Transverse colon (tissue), 4 donors: ENCODE measurements at regions not wholly inside any gene's neighbourhood (a gene's known extent, or its start where the extent isn't known, plus 50 kb on each side); places are given as distances from the start of the nearest gene placed in this dataset.

Experiments used
- DNase-seq: peaks from one replicate; pipeline ENCODE4 v3.0.0-alpha.2; 2019
- H3K27ac ChIP-seq, 4 donors: fragments of 200-600 bp; sonication (generic); 2 replicates each; pipeline ENCODE4 v1.5.1; 2016 to 2018; ENCODE audit warnings: inconsistent platforms in 4 of 4
- H3K27me3 ChIP-seq: fragments of 200-600 bp; sonication (generic); 2 replicates; pipeline ENCODE4 v1.5.1; 2017; ENCODE audit warnings: inconsistent platforms
- H3K36me3 ChIP-seq, 4 donors: fragments of 200-600 bp; sonication (generic); 2 replicates each; pipeline ENCODE4 v1.5.1; 2017 to 2019; ENCODE audit warnings: inconsistent platforms in 4 of 4
- H3K4me1 ChIP-seq, 4 donors: fragments of 200-600 bp; sonication (generic); 2 replicates each; pipeline ENCODE4 v1.5.1; 2017 to 2020; ENCODE audit warnings: inconsistent platforms in 4 of 4
- H3K4me3 ChIP-seq, 4 donors: fragments of 200-600 bp; sonication (generic); 1 replicate in 1 of 4; 2 replicates in 3 of 4; pipeline versions ENCODE4 v1.5.1 to v1.6.1; 2017 to 2019; ENCODE audit warnings: inconsistent platforms in 4 of 4
- H3K9me3 ChIP-seq, 2 donors: fragments of 200-600 bp; sonication (generic); 2 replicates each; pipeline ENCODE4 v1.5.1; 2017 to 2019; ENCODE audit warnings: inconsistent platforms in 2 of 2
- EP300 ChIP-seq: sonication (generic); formaldehyde crosslinking; IDR thresholded peaks from one replicate; pipeline ENCODE4 v1.6.1; 2017; ENCODE audit warnings: antibody characterized with exemption, low read depth
- POLR2A ChIP-seq: fragments of 450-650 bp; IDR thresholded peaks from one replicate; pipeline ENCODE4 v1.6.1; 2016; ENCODE audit warnings: antibody characterized with exemption, mild to moderate bottlenecking, moderate library complexity
- POLR2AphosphoS5 ChIP-seq, 3 donors: sonication (generic); formaldehyde crosslinking; IDR thresholded peaks; one replicate each; pipeline ENCODE4 v1.6.1; 2016; ENCODE audit warnings: antibody characterized with exemption in 3 of 3
- WGBS, 2 donors: methylation state at CpG; one replicate each; pipeline ENCODE4 v1.1.5; 2018; ENCODE audit warnings: low coverage in 1 of 2; 5-methylcytosine and 5-hydroxymethylcytosine counted together
- in situ Hi-C, 4 donors: fragments of 200-750 bp; cut with MboI; loops; one replicate each; pipeline versions ENCODE4 v1.15.0 to v1.15.1; 2017; ENCODE audit warnings: low sequenced_read_pairs in 3 of 4, low pct_ligation_motif_present in 1 of 4, low pct_unique_long_range_greater_than_20kb in 1 of 4
- intact Hi-C: fragments of 100-400 bp; cut with DNase I; formaldehyde crosslinking; loops from one replicate; pipeline ENCODE4 v1.15.1; 2023; ENCODE audit warnings: low total_unique reads
- TF ChIP-seq, protein P1 (sequence below), 5 experiments: fragments of 200-600 bp in 3 of 5; fragments of 450-650 bp in 2 of 5; sonication (generic) in 3 of 5; IDR thresholded peaks; 1 replicate in 2 of 5; 2 replicates in 3 of 5; pipeline ENCODE4 v1.5.1; 2016 to 2017; ENCODE audit warnings: antibody characterized with exemption in 5 of 5, inconsistent platforms in 3 of 5, mild to moderate bottlenecking in 2 of 5, moderate library complexity in 1 of 5

DNA sequence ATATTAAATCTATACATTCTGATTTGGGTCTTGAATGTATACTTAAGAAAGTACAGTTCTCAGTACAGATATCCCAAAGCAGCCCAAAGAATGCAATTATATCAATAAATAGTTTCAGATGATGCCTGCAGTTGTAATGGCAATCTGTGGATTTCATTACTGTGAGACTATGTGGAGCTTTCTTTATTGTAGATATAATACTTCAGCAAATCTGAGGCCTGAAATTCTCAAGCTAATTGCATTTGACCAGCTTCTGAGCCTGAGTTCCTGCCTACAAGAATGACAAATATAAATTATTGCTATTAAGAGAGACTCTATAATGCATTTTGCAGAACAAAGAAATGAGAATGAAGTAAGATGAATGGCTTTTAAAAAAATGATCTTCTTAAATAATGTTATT lies 320.3 kb downstream of the DKK2 start:
- no peaks in the 10 kb centered on the region for H3K4me1 ChIP-seq
- H3K36me3 ChIP-seq = no peaks in the 10 kb centered on the region
- H3K27ac ChIP-seq = no peak overlapping the region
- H3K9me3 ChIP-seq = no peaks in the 10 kb centered on the region
- in situ Hi-C loops = no loop called here
- intact Hi-C loops = no loop called here
- no peak overlapping the region for H3K4me3 ChIP-seq
- no peak for TF ChIP-seq POLR2A
- TF ChIP-seq, protein P1, sequence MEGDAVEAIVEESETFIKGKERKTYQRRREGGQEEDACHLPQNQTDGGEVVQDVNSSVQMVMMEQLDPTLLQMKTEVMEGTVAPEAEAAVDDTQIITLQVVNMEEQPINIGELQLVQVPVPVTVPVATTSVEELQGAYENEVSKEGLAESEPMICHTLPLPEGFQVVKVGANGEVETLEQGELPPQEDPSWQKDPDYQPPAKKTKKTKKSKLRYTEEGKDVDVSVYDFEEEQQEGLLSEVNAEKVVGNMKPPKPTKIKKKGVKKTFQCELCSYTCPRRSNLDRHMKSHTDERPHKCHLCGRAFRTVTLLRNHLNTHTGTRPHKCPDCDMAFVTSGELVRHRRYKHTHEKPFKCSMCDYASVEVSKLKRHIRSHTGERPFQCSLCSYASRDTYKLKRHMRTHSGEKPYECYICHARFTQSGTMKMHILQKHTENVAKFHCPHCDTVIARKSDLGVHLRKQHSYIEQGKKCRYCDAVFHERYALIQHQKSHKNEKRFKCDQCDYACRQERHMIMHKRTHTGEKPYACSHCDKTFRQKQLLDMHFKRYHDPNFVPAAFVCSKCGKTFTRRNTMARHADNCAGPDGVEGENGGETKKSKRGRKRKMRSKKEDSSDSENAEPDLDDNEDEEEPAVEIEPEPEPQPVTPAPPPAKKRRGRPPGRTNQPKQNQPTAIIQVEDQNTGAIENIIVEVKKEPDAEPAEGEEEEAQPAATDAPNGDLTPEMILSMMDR (IDR thresholded peaks at IDR 0.05) = no peak
- no peak for TF ChIP-seq EP300
- no peak for TF ChIP-seq POLR2AphosphoS5 (IDR thresholded peaks at IDR 0.05)
- no peak for DNase-seq
- no peaks in the 10 kb centered on the region for H3K27me3 ChIP-seq

DNA sequence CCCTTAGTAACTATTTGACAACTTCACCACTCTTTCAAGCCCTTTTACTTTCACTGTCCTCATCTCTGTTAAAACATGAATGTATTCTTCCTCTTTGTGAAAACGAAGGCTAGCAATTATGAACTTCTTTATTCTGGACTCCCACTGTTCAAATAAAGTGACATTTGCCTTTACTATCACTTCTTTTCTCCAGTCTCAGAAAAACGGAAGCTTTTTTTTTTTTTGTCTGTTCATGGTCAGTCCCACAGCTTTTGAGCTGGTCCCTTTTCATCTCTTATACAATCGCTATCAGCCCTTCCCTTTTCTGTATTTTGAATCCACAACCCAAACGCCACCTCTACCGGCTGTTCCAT lies 327.7 kb downstream of the DKK2 start:
- intact Hi-C loops (no loop called here), in situ Hi-C loops (no loop called here)
- WGBS, 2 donors = 54 to 77% methylated on average over 4 to 5 of the region's 5 CpGs
- Histone ChIP-seq H3K27me3 (no peaks in the 10 kb centered on the region), H3K9me3 (no peaks in the 10 kb centered on the region), H3K4me3 (no peak overlapping the region), H3K27ac (no peak overlapping the region), H3K4me1 (no peaks in the 10 kb centered on the region), H3K36me3 (no peaks in the 10 kb centered on the region)
- no peak for DNase-seq
- TF ChIP-seq POLR2AphosphoS5 (IDR thresholded peaks at IDR 0.05) (no peak), POLR2A (no peak), EP300 (no peak)
- TF ChIP-seq, protein P1 (IDR thresholded peaks at IDR 0.05) = no peak

DNA sequence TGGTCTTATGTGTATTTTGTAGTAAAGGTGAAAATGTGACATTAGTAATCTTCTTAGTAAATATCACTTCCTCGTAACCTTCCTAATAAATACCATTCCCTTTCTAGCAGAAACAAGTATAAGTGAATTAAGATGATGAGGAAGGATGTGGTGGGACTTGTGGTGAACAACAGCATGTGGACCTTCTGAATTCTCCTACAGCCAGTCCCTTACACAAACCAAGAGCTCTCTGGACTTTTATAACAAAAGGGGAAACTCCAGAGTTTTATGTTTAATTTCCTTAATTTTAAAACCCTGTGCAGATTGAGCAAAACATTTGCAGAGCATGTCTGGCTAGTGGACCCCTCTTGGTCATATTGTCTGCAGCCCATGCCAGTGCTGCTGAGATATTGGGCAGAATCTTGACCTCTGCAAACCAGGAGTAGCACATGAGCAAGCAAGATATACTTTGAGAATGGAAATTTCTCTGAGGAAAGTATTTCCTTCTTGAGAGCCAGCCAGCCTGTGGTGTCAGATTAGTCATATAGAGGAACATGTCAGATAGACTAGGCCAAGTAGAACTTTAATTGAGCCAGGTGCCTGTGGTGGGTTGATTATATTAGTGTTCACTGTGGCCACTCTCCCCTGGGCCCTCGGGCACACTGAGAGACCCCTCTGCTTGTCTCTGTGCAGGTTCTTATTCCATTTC lies 328.2 kb downstream of the DKK2 start:
- no peaks in the 10 kb centered on the region for H3K36me3 ChIP-seq
- DNase-seq = no peak
- WGBS, 2 donors = 44 to 47% methylated on average over 2 of the region's 2 CpGs
- H3K4me1 ChIP-seq = no peaks in the 10 kb centered on the region
- intact Hi-C loops = no loop called here
- H3K9me3 ChIP-seq = no peaks in the 10 kb centered on the region
- no peaks in the 10 kb centered on the region for H3K27me3 ChIP-seq
- H3K27ac ChIP-seq = no peak overlapping the region
- TF ChIP-seq, protein P1 (IDR thresholded peaks at IDR 0.05) = no peak
- TF ChIP-seq POLR2AphosphoS5 (IDR thresholded peaks at IDR 0.05) = no peak
- no peak for TF ChIP-seq EP300
- no peak for TF ChIP-seq POLR2A
- in situ Hi-C loops = no loop called here
- H3K4me3 ChIP-seq = no peak overlapping the region

DNA sequence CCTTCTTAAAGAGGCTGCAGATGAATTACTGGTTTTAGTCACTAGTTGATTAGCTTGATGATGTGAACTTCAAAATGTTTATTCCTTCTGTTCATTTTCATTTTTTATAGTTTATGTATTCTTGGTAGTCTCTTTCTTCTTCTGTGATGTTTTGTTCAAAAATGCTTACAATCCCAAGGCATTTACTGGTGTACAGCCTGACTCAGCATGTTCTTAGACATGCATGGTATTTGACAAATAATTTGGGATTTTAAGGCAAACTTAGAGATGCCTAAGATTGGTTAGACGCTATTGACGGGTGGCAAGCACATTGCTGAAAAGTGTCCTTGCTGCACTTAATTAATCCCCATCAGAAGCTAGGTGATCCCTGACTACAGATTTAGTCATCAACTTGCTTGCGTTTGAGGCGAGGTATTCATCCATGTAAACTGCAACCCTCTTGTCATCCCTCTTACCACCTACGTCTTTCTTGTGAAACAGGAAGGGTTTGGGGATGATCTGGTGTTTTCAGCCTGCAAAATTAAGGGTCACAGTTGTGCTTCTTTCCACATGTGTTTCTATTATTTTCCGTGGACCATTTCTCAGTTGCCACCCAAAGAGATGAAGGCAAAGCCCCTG lies 331.8 kb downstream of the DKK2 start:
- in situ Hi-C loops (no loop called here), intact Hi-C loops (no loop called here)
- H3K27ac ChIP-seq = no peak overlapping the region
- 72 to 86% methylated on average over 5 to 6 of the region's 6 CpGs for WGBS, 2 donors
- H3K4me1 ChIP-seq = no peaks in the 10 kb centered on the region
- H3K36me3 ChIP-seq = no peaks in the 10 kb centered on the region
- no peaks in the 10 kb centered on the region for H3K27me3 ChIP-seq
- no peak for DNase-seq
- H3K9me3 ChIP-seq = no peaks in the 10 kb centered on the region
- no peak overlapping the region for H3K4me3 ChIP-seq
- TF ChIP-seq EP300 = no peak

DNA sequence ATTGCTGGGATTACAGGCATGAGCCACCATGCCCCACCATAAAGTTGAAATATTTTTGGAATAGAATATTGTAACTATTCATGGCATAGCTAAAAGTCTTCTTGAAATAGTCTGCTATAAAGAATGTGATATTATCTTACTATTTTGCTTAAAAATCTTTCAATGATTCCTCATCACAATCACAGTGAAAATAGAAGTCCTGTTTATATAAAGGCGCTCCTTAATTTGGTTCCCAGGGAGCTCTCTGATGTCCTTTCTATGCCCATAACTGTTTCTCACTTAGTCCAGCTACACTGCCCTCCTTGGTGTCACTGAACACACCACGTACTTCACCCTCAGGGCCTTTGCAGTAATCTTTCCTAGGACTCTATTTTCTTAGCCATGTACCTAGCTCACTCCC lies 331.7 kb upstream of the GIMD1 start:
- 61 to 75% methylated on average over 2 of the region's 2 CpGs for WGBS, 2 donors
- no peaks in the 10 kb centered on the region for H3K9me3 ChIP-seq
- no peak for TF ChIP-seq EP300
- TF ChIP-seq POLR2AphosphoS5 (IDR thresholded peaks at IDR 0.05) = no peak
- no peak for TF ChIP-seq POLR2A
- TF ChIP-seq, protein P1 (IDR thresholded peaks at IDR 0.05) = no peak
- DNase-seq = no peak
- H3K4me1 ChIP-seq = no peaks in the 10 kb centered on the region
- no peak overlapping the region for H3K4me3 ChIP-seq
- H3K36me3 ChIP-seq = no peaks in the 10 kb centered on the region
- no peak overlapping the region for H3K27ac ChIP-seq
- in situ Hi-C loops = no loop called here
- intact Hi-C loops = no loop called here
- H3K27me3 ChIP-seq = no peaks in the 10 kb centered on the region
